ENCODE measurements at regions not wholly inside any gene's neighbourhood (a gene's known extent, or its start where the extent isn't known, plus 50 kb on each side); places are given as distances from the start of the nearest gene placed in this dataset.

GRCh38 chr13:99703908-99704307 is 202.6 kb downstream of the TM9SF2 start:
- no peak for TF ChIP-seq CTCF (IDR thresholded peaks at IDR 0.05)
- TF ChIP-seq POLR2A (IDR thresholded peaks at IDR 0.05) = no peak

Data from uterus (tissue), 2 donors.